ENCODE measurements at regions not wholly inside any gene's neighbourhood (a gene's known extent, or its start where the extent isn't known, plus 50 kb on each side); places are given as distances from the start of the nearest gene placed in this dataset.
"Not testable (repeated sequence)": the region's sequence is repeated elsewhere in the genome, so short reads cannot be mapped to it uniquely, and the experiment has no call there.

- Histone ChIP-seq H3K4me1 (no peaks in the 10 kb centered on the region), H3K9me3 (no peaks in the 10 kb centered on the region), H3K27ac (no peak overlapping the region), H3K36me3 (no peaks in the 10 kb centered on the region), H3K27me3 (peaks cover 0 to 5% of the 10 kb centered on the region in 2 donors), H3K4me3 (no peak overlapping the region)
- intact Hi-C loops (cut with DNase I; ENCODE audit: low total_unique reads) = no loop called here
- DNase-seq (ENCODE audit: low spot score in 2 of 2) = no peak
- TF ChIP-seq POLR2A (IDR thresholded peaks at IDR 0.05) (no peak), POLR2AphosphoS5 (IDR thresholded peaks at IDR 0.05) (no peak), CTCF (IDR thresholded peaks at IDR 0.05) (no peak)
Measured at GRCh38 chrX:53794181-53794580, 107.7 kb upstream of the HUWE1 start.

GRCh38 chrX:53768865-53769264, 82.3 kb upstream of the HUWE1 start:
- Histone ChIP-seq H3K36me3 (no peaks in the 10 kb centered on the region), H3K9me3 (no peaks in the 10 kb centered on the region), H3K27me3 (peaks cover 0 to 5% of the 10 kb centered on the region in 2 donors), H3K4me1 (no peaks in the 10 kb centered on the region), H3K4me3 (no peak overlapping the region), H3K27ac (no peak overlapping the region)
- DNase-seq (ENCODE audit: low spot score in 2 of 2) = no peak
- intact Hi-C loops (cut with DNase I; ENCODE audit: low total_unique reads) = no loop called here
- TF ChIP-seq CTCF (IDR thresholded peaks at IDR 0.05) (no peak), POLR2A (IDR thresholded peaks at IDR 0.05) (no peak), POLR2AphosphoS5 (IDR thresholded peaks at IDR 0.05) (no peak)

GRCh38 chrX:53768451-53768850, 81.9 kb upstream of the HUWE1 start:
- H3K9me3 ChIP-seq = no peaks in the 10 kb centered on the region
- H3K4me3 ChIP-seq = no peak overlapping the region
- H3K27ac ChIP-seq = no peak overlapping the region
- no peak for DNase-seq (ENCODE audit: low spot score in 2 of 2)
- no peak for TF ChIP-seq POLR2A (IDR thresholded peaks at IDR 0.05)
- no peak for TF ChIP-seq POLR2AphosphoS5 (IDR thresholded peaks at IDR 0.05)
- TF ChIP-seq CTCF (IDR thresholded peaks at IDR 0.05) = no peak
- no peaks in the 10 kb centered on the region for H3K4me1 ChIP-seq
- no peaks in the 10 kb centered on the region for H3K36me3 ChIP-seq
- H3K27me3 ChIP-seq = peaks cover 0 to 5% of the 10 kb centered on the region in 2 donors
- intact Hi-C loops (cut with DNase I; ENCODE audit: low total_unique reads) = no loop called here

GRCh38 chrX:53767544-53767943, 81.0 kb upstream of the HUWE1 start:
- no peak for DNase-seq (ENCODE audit: low spot score in 2 of 2)
- H3K27ac ChIP-seq = no peak overlapping the region
- H3K27me3 ChIP-seq = peaks cover 0 to 5% of the 10 kb centered on the region in 2 donors
- no peaks in the 10 kb centered on the region for H3K4me1 ChIP-seq
- no peak overlapping the region for H3K4me3 ChIP-seq
- intact Hi-C loops (cut with DNase I; ENCODE audit: low total_unique reads) = no loop called here
- no peak for TF ChIP-seq POLR2AphosphoS5 (IDR thresholded peaks at IDR 0.05)
- no peak for TF ChIP-seq CTCF (IDR thresholded peaks at IDR 0.05)
- TF ChIP-seq POLR2A (IDR thresholded peaks at IDR 0.05) = no peak
- no peaks in the 10 kb centered on the region for H3K36me3 ChIP-seq
- no peaks in the 10 kb centered on the region for H3K9me3 ChIP-seq

- H3K9me3 ChIP-seq; DNase-seq (ENCODE audit: low spot score in 2 of 2); H3K4me1 ChIP-seq; intact Hi-C loops (cut with DNase I; ENCODE audit: low total_unique reads); H3K27ac ChIP-seq; H3K36me3 ChIP-seq; H3K4me3 ChIP-seq: not testable (repeated sequence)
- peaks cover 0 to 19% of the 10 kb centered on the region in 2 donors for H3K27me3 ChIP-seq
Measured at GRCh38 chrX:53757181-53757580, 70.7 kb upstream of the HUWE1 start.

- peaks cover 0 to 7% of the 10 kb centered on the region in 2 donors for H3K9me3 ChIP-seq
- intact Hi-C loops (cut with DNase I; ENCODE audit: low total_unique reads) = no loop called here
- no peaks in the 10 kb centered on the region for H3K4me1 ChIP-seq
- TF ChIP-seq POLR2A (IDR thresholded peaks at IDR 0.05) = no peak
- no peak overlapping the region for H3K4me3 ChIP-seq
- no peak overlapping the region for H3K27ac ChIP-seq
- no peaks in the 10 kb centered on the region for H3K36me3 ChIP-seq
- no peaks in the 10 kb centered on the region for H3K27me3 ChIP-seq
- DNase-seq (ENCODE audit: low spot score in 2 of 2) = no peak
Measured at GRCh38 chrX:53746718-53747117, 60.2 kb upstream of the HUWE1 start.
